Ecto neural progenitor cell (in vitro differentiated cells): ENCODE measurements at regions not wholly inside any gene's neighbourhood (a gene's known extent, or its start where the extent isn't known, plus 50 kb on each side); places are given as distances from the start of the nearest gene placed in this dataset.

Source experiments
- DNase-seq: peaks from one replicate; pipeline ENCODE4 v3.0.0-alpha.2; 2018; ENCODE audit warnings: low spot score

DNA sequence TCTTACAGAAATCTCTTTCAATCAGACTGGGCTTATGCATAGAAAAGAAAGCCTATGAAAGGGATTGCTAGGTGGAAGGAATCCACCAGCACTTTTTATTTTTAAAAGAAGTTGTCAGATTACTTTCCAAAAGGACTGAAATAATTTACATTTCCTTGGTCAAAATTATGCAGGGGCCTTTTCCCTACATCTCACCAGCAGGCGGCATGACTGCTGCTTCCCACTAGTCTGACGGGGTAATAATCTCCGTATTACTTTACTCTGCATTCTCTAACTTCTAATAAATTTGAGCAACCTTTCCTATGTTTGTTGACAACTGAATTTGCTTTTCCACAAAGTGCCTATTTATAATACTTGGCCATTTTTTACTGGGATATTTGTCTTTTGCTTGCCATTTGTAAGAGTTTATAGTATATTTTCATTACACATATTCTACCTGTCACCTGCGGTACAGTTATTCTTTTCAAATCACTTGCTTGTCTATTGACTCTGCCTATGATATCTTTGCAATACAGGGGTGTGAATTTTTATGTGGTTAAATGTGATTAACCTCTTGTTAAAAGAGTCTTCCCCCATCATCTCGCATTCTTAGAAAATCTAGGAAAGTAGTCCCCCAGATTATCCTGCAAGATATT, 51.9 kb upstream of the USP47 start:
- no peak for DNase-seq

DNA sequence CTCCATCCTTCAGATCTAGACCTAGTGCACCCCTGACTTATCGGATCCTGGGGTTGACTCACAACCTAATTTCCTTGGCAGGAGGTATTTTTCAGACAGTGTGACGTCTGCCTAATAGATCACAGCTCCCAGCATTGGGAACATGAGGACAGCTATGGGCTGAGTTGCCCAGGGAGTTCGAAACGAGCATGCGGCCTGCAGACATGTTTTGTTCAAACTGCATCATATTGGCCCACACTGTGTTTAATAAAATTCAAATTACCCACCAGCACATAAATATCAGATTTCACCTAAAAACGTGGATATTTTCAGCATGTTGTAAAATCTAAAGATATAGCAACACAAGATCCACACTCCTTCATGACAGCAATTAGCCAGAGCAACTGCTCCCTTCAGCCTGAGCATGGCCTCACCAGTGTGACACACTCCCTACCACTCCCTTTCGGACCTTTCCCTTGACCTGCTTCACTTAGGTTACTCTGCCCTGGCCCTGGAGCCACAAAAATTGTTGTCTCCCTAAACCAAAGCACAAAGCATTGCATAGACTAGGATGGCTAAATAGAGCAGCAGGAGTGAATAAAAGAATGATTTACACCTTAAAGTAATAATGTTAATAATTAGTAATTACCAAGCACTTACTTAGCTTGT, 53.6 kb upstream of the USP47 start:
- DNase-seq, result no peak

DNA sequence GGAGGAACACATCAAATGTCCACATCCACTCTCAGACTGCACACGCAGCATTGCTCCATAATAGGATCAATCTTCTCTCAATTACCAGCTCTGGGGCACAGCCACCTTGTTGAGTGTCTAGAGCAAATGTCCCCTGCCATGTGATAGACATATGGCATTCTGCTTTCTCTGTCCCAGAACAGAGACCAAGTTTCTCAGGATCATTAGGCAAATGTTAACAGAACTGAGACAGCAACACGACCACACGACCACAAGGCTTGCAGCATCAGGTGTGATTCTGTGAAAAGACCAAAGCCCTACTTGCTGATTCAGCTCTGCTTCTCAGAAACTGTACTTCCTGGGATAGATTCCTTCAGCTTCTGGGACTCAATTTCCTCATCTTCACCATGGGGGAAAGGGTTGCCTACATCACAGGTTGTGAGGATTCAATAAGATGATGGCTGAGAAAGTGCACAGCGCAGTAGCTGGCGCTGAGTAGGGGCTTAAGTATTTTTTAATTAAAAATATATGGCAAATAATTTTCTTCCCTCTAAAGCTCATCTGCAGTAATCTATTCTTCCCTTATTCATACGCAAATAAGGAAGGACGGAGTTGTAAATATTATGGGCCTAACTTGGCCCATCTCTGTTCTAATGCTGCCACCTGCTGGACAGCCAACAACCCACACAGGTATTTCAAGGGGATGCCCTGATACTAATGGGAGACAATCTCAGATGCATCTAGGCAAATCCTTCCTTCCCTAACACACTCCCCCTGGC, 54.3 kb upstream of the USP47 start:
- peak; percentile 73 for DNase-seq

DNA sequence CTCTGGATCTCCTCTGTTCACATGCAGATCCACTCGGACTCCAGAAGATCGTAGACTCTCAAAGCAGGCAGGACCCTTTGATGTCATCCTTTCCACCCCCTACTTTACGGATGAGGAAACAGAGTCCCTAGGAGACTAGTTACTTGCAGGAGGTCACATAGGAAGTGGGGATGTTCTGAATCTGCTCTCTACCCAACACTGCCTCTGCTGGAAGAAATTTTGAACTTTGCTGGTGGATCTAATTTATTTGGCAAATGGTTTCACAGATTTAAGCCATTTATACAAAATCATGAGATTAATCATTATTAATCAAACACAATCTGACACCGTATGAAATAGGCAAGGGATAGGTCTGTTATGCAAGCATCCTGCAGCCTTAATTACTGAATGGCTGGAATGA, 55.0 kb upstream of the USP47 start:
- DNase-seq, result no peak

DNA sequence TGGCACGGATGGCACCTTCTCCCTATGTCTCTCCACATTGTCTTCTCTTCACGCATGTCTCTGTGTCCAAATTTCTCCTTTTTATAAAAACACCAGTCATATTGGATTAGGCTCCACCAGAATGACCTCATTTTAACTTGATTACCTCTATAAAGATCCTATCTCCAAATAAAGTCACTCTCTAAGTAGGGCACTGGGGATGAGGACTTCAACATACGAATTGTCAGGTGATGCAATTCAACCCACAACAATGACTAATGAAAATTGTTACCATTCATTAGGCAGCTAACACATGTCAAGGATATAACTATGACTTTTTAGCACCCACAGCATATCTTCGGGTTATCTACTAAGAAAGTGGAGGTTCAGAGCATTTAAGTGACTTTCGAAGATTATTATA, 55.5 kb upstream of the USP47 start:
- DNase-seq, result no peak

DNA sequence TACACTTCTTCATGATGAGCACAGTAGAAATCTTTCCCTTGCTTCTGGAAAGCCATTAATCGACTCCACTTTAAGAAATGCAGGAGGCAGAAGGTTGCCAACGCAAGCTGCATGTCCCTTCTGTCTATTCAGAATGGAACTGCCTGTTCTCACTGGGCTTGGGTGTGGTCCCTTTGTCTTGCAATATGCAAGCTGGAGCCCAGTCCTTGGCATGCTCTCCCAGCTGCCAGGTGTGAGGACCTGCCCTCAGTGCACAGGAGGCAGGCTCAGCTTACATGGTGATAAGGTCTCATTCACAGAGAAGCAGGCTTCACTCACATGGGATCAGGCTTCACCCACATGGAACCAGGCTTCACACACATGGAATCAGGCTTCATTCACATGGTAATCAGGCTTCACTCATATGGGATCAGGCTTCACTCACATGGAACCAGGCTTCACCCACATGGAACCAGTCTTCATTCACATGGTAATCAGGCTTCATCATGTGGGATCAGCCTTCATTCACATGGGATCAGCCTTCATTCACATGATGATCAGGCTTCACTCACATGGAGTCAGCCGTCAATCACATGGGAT, 59.2 kb upstream of the USP47 start:
- no peak for DNase-seq

DNA sequence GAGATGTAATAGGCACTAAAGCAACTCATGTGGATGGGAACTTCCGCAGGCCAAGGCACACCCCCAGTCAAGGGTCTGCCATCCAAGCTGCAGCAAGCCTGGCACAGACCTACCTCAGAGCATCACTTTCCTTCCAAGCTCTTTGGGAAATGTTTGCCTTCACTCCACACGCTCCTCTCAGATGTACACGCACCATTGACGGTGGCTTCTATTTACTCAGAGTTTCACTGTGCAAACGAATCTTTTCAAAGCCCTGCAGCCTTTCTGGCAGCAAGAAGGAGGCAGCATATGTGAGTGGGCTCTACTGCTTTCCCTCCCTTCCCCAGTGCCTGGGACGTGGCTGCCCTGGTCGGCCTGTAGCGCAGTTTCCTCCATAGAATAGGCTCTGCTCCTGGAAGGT, 60.9 kb upstream of the USP47 start:
- no peak for DNase-seq

DNA sequence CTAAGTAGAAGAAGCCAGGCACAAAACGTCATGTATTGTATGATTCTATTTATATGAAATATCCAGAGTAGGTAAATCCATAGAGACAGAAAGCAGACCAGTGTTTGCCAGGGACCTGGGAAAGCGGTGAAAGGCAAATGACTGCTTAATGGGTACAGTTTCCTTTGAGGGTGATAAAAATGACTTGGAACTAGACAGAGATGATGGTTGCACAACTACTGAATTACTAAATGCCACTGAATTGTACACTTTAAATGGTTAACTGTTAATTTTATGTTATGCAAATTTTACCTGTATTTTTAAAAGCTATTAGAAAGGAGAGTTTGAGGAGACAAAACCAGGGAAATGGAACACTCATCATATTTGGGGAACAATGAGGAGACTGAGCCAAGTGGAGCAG, 61.8 kb upstream of the USP47 start:
- no peak for DNase-seq

DNA sequence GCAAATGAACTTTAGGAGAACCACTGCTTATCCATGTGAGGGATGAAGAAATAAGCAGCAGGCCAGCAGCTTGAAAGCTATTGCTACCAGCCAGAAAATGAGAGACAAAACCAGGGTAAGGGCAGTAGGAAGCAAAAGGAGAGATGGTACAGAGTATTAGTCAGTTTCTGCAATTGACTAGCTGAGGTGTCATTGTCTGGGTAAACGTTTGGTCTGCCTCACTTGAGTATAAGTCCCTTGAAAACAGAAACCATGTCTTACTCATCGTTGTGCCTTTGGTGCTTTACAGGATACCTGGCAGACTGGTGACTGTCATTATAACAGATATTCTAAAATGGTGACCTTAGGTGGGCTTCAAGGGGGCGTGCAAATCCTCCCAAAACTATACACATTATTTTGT, 63.9 kb upstream of the USP47 start:
- no peak for DNase-seq

DNA sequence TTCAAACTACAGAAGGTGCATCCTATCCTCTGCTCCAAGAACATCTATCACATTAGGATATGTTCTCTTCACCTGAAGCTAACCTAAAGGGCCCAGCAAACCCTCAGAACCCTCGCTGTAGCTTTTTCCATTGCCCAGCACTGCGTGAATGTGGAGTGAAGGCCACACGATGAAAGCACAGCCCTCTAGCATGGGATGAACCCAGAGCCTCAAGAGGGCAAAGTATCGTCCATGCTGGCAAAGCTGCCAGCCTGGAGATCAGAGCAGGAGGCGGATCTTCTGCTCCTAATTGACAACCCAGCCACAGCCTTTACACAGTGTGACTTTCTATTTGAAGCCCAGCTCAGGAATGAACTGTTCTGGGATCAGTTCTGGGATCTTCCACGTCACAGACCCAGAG, 65.1 kb upstream of the USP47 start:
- DNase-seq, result no peak

DNA sequence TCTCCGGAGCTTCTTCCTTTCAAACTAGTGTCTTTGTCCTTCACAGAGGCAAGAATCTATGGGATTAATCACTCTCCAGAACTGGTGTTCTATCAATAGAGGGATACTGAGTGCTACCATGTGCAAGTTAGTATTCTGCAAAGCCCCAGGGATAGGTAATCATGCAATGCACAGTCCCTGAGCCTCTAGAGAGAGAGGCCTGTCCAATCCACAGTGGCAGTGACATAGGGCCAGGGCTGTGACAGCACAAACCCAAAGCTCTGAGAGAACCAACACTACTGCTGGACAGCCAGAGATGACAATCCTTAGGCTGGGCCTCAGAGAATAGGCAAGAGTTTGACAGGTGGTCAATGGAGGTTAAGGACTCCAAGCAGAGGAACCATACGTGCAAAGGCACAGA, 66.8 kb upstream of the USP47 start:
- no peak for DNase-seq

DNA sequence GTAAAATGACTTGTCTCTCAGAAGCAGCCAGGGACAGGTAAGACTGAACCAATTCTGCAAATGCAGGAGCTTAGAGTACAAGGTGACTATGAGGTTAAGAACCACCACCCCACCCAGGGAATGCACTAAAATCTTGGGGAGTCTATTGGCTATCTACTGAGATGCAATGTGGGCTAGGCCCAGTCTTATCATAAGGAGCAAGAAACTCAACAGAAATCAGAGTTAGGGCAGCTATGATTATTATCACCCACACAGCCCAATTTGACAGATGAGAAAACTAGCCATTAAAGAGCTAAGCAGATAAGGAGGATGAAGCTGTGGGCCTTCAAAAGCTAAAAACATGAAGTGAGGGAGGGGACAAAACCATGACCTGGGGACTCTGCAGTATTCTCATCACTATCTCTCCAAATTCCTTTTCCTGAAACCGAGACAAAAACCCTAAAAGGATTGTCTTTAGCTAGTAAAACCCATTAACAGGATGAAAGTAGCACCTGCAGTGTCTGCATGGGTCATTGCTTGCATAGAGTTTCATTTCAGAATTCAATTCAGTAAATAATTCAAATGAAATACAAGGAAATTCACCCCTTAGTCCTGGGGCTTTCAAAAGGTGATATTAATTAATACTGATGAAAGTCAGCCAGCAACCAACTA, 68.8 kb upstream of the USP47 start:
- DNase-seq, result no peak

DNA sequence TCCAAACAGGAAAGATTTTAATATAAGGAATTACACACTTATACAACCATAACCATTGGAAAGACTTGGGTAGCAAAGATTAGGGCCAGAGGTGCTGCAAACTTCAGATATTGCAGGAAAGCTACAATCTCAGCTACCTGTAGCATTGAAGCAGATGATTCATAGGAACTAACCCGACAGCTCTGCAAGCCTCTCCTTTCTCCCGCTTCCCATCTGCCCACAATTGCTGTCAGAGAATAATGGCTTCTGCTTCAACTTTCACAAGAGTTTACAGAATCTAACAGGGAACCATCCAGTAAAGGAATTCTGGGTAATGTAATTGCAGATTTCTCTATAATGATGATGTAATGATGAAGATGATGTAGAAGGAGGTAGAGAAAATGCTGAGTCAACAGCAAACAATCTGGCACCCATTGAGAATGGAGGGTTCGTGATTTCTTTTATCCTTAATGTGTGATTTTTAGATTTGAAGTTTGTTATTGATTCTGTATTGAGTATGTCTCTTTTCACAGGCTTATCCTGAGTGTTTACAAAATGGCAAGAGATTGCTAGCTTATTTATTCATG, 70.8 kb upstream of the USP47 start:
- no peak for DNase-seq

DNA sequence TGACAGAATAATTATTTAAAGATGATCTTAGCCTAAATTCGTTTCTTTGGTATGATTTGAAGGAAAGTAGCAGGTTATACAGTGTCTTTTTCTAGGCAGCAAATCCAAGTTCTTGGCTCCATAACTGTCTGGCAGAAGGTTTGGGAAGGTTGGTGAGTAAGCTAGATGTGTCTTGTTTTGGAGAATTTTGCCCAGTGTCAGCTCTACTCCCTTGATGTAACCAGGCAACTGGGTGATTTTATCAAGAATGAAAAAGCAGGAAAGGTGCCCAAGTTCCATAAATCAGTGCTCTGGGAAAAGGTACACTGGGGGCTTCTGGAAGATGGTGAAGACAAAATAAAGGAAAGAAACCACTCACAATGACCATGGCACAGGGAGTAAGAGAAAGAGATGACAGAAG, 71.5 kb upstream of the USP47 start:
- DNase-seq, result no peak

DNA sequence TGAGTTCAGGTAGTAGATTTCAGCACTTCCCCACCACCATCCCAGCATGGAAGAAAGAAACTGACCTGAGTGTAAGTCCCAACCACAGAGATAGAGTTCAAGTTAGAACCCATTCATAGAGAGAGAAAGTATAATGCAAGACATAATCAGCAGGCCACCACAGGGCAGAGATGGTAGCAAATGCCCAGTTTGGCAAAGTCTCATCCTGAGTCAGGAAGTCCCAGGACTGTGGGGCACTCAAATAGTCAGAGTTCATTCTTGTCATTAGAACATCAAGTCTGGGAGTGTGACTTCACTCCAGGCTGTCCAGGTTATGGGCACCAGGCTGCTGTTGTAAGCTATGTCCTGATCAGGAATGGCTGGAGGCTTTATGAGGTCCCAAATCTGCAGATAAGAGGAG, 72.0 kb upstream of the USP47 start:
- DNase-seq, result no peak

DNA sequence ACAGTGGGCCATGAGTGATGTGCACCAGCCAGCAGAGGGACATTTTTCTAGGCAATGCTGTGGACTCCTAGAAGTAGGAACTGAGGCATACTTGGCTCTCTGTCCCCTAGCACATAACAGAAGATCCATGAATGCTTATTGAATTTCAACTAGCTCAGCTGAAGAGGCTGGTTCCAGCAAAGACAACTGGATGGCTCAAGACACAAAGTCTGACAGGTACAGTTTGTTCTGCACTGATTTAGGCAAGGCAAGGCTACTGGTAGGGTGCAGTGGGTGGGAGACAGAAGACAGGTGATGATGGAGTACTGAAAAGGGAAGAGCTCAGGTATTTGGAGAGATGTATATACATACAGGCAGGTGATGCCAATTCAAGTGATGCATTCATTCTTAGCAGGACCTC, 72.4 kb upstream of the USP47 start:
- no peak for DNase-seq

DNA sequence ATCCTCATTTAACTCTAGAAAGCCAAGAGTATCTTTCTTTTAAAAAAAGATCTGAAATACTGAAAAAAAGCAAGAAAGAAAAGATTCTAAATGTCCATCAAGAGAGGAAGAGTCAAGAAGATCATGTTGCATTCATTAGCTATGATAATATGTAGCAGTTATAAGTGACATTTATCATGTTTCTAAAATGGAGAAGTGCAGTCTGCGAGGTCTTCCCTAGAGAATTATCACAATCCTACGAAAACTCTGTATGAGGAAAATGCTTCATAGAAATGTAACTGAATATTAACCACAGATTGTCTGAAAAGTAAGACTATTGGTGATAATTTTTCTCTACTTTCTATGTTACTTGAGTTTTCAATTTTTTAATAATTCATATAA, 77.4 kb upstream of the USP47 start:
- DNase-seq, result no peak

DNA sequence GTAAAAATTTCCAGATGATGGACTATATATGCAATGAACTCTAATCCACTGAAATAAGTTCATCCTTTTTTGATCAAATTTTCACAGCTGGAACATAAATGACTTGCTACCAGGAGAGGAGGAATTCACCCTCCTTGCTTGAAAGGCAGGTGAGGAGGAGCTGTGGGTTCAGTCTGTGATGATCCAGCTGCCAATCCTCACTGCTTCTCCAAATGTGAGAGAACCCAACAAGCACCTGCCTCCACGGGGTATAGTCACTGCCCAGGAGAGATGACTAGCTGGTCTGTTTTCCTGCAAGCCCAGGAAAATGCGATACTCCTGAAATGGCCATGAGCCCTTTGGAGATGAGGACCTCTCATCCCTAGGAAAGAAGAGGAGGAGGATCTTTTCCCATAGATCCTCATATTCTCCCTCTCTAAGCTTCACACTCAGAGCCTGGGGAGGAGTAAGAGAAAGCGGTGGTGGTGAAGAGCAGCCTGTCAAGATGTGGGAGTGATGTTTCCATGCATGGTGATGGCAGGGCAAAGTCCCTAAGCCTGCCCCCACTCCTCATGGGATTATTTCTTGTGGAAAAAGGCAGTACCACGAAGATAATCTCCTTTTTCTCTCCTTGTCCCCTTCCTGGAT, 77.9 kb upstream of the USP47 start:
- DNase-seq, result no peak

DNA sequence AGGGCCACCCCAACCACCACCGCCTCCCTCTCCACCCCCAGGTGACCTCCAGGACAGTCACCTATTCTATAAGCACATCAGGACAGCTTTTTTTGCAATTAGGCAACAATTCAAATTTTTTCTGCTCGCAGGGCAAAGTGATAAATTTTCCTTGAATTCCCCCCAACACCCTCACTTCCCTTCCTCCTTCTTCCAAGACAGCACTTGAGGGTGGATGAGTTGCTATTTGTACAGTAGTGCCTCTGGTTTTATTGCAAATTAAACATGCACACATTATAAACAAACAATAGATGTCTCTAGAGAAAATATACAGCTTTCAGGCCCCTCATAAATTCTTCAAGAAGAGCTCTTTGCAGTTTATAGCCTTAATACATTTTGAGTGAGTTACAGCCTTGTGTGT, 80.9 kb upstream of the USP47 start:
- no peak for DNase-seq

DNA sequence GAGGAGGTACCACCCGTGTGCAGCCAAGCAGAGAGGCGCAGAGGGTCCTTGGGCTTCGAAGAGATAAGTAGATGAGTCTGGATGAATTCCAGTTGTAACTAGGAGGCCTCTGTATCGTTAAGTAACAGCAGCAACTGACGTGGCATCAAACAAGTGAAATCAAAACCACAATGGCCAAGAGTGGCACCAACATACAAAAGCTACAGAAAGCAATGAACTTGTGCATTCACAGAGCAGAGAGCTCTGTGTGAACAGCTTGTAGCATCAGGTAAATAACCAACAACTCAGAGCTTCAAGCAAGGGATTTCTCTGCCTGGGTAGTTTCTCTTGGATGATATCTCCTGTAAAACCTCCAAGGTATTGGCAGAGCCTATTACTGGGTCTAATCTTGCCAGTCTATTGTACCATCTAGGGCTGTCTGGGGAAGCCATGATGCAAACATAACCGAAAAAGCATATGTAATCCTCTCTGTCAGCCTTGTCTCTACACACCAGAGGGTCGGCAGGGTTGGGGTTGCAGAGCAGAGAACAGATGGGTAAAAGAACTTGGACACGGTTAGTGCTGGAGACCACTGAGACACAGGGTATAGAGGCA, 83.1 kb upstream of the USP47 start:
- DNase-seq, result no peak

DNA sequence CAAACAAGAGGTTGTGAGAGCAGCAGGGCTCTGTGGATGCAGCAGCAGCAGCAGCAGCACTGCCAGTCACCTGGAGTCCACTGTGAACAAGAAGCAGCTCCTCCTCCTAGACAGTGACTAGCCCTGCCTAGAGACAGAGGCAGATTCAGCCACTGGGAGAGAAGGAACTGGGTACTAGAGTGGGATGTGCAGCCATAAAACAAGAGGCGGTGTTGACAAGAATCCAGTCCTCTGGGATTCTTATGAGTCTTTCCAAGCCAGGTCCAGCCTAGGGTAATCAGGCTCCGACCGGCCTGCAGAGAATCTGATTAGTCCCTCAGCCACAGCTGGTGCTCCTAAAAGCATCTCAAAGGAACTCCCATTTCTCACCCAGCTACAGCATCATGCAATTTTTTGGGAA, 83.9 kb upstream of the USP47 start:
- no peak for DNase-seq

DNA sequence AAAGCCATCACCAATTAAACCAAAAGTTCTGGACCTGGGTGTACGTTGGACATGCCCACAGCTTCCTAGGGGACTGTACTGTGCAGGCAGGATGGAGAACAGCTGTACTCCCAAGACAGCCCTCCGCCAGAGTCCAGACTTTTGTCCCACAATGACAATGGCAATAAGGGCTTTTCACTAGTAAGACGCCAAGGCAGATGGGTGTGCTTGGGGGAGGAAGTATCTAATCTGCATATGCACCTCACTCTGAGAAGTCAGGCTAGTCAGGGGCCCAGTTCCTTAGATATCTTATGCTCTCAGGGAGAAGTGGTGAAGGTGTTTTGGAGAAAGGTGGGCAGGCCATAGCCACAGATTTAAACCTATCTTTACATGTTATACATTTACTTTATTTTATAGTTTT, 85.1 kb upstream of the USP47 start:
- no peak for DNase-seq
